ENCODE measurements at regions not wholly inside any gene's neighbourhood (a gene's known extent, or its start where the extent isn't known, plus 50 kb on each side); places are given as distances from the start of the nearest gene placed in this dataset.

GRCh38 chr1:228801068-228801467, 65.8 kb downstream of the RHOU start:
- intact Hi-C loops (cut with micrococcal nuclease; ENCODE audit: unreplicated experiment) (no loop called here), in situ Hi-C loops (cut with HindIII; ENCODE audit: extremely low pct_ligation_motif_present, low pct_unique_long_range_greater_than_20kb) (no loop called here)
- Histone ChIP-seq H3K79me2 (ENCODE audit: insufficient read depth, low read length) (no peaks in the 10 kb centered on the region), H3K4me1 (ENCODE audit: insufficient read depth, low read length) (peaks cover 47% of the 10 kb centered on the region), H3K36me3 (replicated peaks in 1 of 2; ENCODE audit: control insufficient read depth in 1 of 2, insufficient read depth in 2 of 2, low read length in 2 of 2) (no peaks in the 10 kb centered on the region), H3K4me2 (ENCODE audit: low read depth, low read length) (no peak overlapping the region), H3K4me3 (replicated peaks in 1 of 3; ENCODE audit: insufficient read depth in 1 of 3, low read depth in 2 of 3, low read length in 3 of 3) (no peak overlapping the region), H3K9me3 (ENCODE audit: low read length) (no peaks in the 10 kb centered on the region), H3K27me3 (ENCODE audit: control insufficient read depth in 1 of 2, insufficient read depth in 2 of 2, low read length in 2 of 2) (no peaks in the 10 kb centered on the region; a peak in 2 of 5 replicates), H3K27ac (ENCODE audit: extremely low read length, insufficient read depth, low read length) (no peak overlapping the region), H3K9ac (ENCODE audit: insufficient read depth, low read depth, low read length) (no peak overlapping the region), H4K20me1 (ENCODE audit: insufficient read depth, low read length) (no peaks in the 10 kb centered on the region), H2AFZ (ENCODE audit: low read length) (no peak overlapping the region)
- ChIA-PET CTCF (ENCODE audit: low intra/inter-chr PET ratio, low total read pairs) (no interaction called here), POLR2A (interaction anchor here (1.0 to 1.2 kb wide), 2 partner anchors 37 to 60 kb away, joined by 3 to 6 read pairs; no protein-coding TSS in a partner anchor)
- no TSS peak for BruUV-seq (replicated peaks)
- ATAC-seq (peak; percentile 66), DNase-seq (ENCODE audit: low spot score) (peak; percentile 47), FAIRE-seq (peak; percentile 15)
- TF ChIP-seq SOX13 (IDR thresholded peaks at IDR 0.05) (no peak), SOX13 (CRISPR knock-in tag; conservative IDR thresholded peaks at IDR 0.05 in 1 of 2, IDR thresholded peaks at IDR 0.05 in 1 of 2) (0 out of 4 replicates have a peak, but pooled peaks of 1 of the 2 experiments have one; percentile 12), CREM (IDR thresholded peaks at IDR 0.05) (no peak), CREM (CRISPR knock-in tag; IDR thresholded peaks at IDR 0.05) (no peak), CEBPB (IDR thresholded peaks at IDR 0.05; ENCODE audit: borderline replicate concordance, low read depth, low read length) (peak; percentile 86), SOX6 (IDR thresholded peaks at IDR 0.05) (no peak), SOX6 (CRISPR knock-in tag; IDR thresholded peaks at IDR 0.05) (0 out of 2 replicates have a peak, but pooled peaks have one; percentile 28), BCL6 (CRISPR knock-in tag; IDR thresholded peaks at IDR 0.05) (0 out of 2 replicates have a peak, but pooled peaks have one; percentile 25), FOXK2 (IDR thresholded peaks at IDR 0.05) (no peak), ARID5B (CRISPR knock-in tag; IDR thresholded peaks at IDR 0.05) (peak; percentile 51), CEBPG (CRISPR knock-in tag; IDR thresholded peaks at IDR 0.05) (peak; percentile 66), ZNF12 (CRISPR knock-in tag; IDR thresholded peaks at IDR 0.05) (peak; percentile 74; the same call in 1 of the 2 replicates), TEAD3 (CRISPR knock-in tag; optimal IDR thresholded peaks at IDR 0.05; ENCODE audit: borderline replicate concordance) (peak; percentile 73)
- TF ChIP-seq, protein P1, sequence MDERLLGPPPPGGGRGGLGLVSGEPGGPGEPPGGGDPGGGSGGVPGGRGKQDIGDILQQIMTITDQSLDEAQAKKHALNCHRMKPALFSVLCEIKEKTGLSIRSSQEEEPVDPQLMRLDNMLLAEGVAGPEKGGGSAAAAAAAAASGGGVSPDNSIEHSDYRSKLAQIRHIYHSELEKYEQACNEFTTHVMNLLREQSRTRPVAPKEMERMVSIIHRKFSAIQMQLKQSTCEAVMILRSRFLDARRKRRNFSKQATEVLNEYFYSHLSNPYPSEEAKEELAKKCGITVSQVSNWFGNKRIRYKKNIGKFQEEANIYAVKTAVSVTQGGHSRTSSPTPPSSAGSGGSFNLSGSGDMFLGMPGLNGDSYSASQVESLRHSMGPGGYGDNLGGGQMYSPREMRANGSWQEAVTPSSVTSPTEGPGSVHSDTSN (CRISPR knock-in tag; IDR thresholded peaks at IDR 0.05): 0 out of 2 replicates have a peak, but pooled peaks have one; percentile 15

All from HepG2 (cell line).